HAP-1 (cell line): ENCODE measurements at regions not wholly inside any gene's neighbourhood (a gene's known extent, or its start where the extent isn't known, plus 50 kb on each side); places are given as distances from the start of the nearest gene placed in this dataset.

Source experiments
- DNase-seq, 2 experiments: peaks; one replicate each; pipeline ENCODE4 v3.0.0-alpha.2; 2016 to 2020; ENCODE audit warnings: low spot score in 2 of 2
- H3K27me3 ChIP-seq: fragments of 250-450 bp; sonication (Bioruptor Pico); 2 replicates; pipeline ENCODE4 v1.5.1; 2020; ENCODE audit warnings: low read depth, mild to moderate bottlenecking, moderate library complexity
- H3K36me3 ChIP-seq: fragments of 250-450 bp; sonication (Bioruptor Pico); replicated peaks from 2 replicates; pipeline ENCODE4 v1.5.1; 2020; ENCODE audit warnings: mild to moderate bottlenecking
- H3K4me1 ChIP-seq: fragments of 250-450 bp; sonication (Bioruptor Pico); 2 replicates; pipeline ENCODE4 v1.5.1; 2020; ENCODE audit warnings: mild to moderate bottlenecking
- H3K4me3 ChIP-seq: fragments of 250-450 bp; sonication (Bioruptor Pico); 2 replicates; pipeline ENCODE4 v1.5.1; 2020; ENCODE audit warnings: mild to moderate bottlenecking, moderate library complexity
- H3K9me3 ChIP-seq: fragments of 250-450 bp; sonication (Bioruptor Pico); 2 replicates; pipeline ENCODE4 v1.5.1; 2020; ENCODE audit warnings: mild to moderate bottlenecking, moderate library complexity
- in situ Hi-C: fragments of 300-500 bp; cut with MboI; formaldehyde crosslinking; loops from 3 replicates; pipeline ENCODE4 v1.14.3; 2020; ENCODE audit warnings: low sequenced_read_pairs, inconsistent platforms, mixed read lengths

GRCh38 chr12:93274937-93275336, 102.8 kb upstream of the NUDT4 start:
- Histone ChIP-seq H3K4me3 (no peak overlapping the region), H3K27me3 (no peaks in the 10 kb centered on the region), H3K9me3 (no peaks in the 10 kb centered on the region), H3K36me3 (no peaks in the 10 kb centered on the region), H3K4me1 (no peaks in the 10 kb centered on the region)
- in situ Hi-C loops, result no loop called here
- DNase-seq, result no peak

DNA sequence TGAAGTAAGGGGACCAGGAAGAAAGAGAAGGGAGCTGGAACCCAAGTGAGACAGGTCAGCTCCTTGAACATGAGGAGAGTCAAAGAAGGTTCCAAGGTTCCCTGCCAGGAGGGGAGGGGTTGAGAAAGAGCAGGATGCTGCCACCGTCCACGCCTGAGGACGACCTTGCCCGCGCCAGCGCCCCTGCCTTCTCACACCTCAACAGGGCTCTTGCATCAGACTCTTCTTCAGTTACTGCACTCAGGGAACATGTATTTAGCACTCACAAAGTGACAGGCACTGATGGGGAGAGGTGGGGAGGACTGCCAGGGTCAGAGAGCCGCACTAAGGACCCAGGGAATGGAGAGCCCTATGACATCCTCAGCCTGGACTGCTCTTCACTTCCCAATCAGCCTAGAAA, 102.1 kb upstream of the NUDT4 start:
- H3K4me1 ChIP-seq, result no peaks in the 10 kb centered on the region
- DNase-seq, result no peak
- no peaks in the 10 kb centered on the region for H3K36me3 ChIP-seq
- H3K4me3 ChIP-seq, result no peak overlapping the region
- H3K9me3 ChIP-seq, result no peaks in the 10 kb centered on the region
- no peaks in the 10 kb centered on the region for H3K27me3 ChIP-seq
- in situ Hi-C loops, result no loop called here

DNA sequence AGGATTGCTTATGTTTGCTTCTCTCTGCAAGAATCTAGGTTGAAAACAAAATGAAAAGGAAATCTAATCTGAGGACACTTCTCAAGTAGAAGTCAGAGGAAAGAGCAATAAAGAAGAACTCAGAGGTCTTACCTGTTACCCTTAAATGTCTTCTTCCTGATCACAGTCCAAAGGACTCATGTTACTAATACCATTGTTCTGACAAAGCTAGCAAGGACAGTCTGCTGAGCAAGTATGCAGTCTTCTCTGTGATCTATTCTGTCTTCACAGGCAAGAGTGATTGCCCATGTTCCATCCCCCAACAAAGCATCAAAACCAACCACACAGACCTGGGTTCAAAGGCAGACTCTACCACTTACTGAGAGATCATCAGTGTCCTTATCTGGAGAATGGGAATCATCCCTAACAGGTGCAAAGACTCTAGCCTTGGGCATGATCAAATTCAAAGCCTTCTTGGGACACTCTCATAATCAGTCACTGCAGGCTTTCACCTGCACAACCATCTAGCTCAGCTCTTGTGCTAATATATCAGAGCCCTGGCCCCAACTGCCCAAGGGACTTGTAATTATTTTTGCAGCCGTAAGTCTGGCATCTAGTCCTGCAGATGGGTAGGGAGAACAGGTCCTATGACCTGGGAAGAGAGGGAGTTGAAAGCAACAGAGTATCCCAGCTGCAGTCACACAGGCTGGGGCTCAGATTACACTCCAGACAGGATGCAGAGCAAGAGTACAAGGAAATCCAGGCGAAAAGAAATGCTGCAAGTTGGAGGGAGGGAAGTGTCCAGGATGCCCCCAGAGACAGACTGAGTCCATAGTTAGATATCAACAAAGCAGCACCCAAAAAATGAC, 97.9 kb upstream of the NUDT4 start:
- no peaks in the 10 kb centered on the region for H3K36me3 ChIP-seq
- no peaks in the 10 kb centered on the region for H3K4me1 ChIP-seq
- no peak overlapping the region for H3K4me3 ChIP-seq
- H3K27me3 ChIP-seq, result no peaks in the 10 kb centered on the region
- H3K9me3 ChIP-seq, result no peaks in the 10 kb centered on the region
- no peak for DNase-seq
- in situ Hi-C loops, result no loop called here

GRCh38 chr12:93287149-93287548, 90.6 kb upstream of the NUDT4 start:
- in situ Hi-C loops, result no loop called here
- DNase-seq, result no peak
- Histone ChIP-seq H3K27me3 (no peaks in the 10 kb centered on the region), H3K9me3 (no peaks in the 10 kb centered on the region), H3K4me1 (peaks cover 36% of the 10 kb centered on the region), H3K4me3 (no peak overlapping the region), H3K36me3 (no peaks in the 10 kb centered on the region)

- in situ Hi-C loops, result no loop called here
- Histone ChIP-seq H3K27me3 (no peaks in the 10 kb centered on the region), H3K9me3 (no peaks in the 10 kb centered on the region), H3K4me1 (peaks cover 47% of the 10 kb centered on the region), H3K36me3 (no peaks in the 10 kb centered on the region), H3K4me3 (no peak overlapping the region)
- DNase-seq, result no peak
Observed at GRCh38 chr12:93288626-93289025, 89.1 kb upstream of the NUDT4 start.

DNA sequence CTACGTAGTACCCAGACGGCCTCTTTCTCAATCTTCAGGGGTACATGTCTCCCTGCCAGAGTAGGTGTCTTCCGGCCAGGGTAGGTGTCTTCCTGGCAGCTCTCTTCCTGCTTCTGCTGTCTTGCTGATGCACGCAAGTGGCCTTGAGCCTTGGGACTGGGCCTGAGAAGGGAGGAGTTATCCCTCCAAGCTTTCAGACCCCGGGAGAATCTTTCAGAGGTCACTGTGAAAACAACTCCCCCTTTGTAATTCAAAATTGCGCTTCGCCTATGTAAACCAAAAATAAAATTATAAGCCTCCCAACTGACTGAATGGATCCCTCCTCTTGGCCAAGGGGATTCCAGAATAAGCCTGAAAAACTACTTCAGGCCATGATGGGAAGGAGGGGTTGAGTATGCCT, 87.3 kb upstream of the NUDT4 start:
- in situ Hi-C loops, result no loop called here

DNA sequence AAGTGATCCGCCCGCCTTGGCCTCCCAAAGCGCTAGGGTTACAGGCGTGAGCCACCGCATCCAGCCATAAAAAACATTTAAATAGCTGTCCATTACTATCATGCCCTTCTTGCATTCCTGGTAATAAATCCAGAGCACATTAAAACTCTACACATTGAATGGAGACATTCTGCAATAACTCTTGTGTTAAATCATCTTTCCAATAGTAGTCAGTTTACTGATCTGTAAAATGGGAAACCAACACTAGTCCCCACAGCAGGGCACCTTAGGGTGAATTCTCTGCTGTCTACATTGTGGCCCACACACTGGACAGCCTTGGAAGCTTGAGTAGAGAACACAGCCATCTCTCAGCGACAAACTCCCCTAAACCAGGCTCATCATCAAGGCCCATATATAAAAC, 85.5 kb upstream of the NUDT4 start:
- H3K36me3 ChIP-seq, result no peaks in the 10 kb centered on the region
- DNase-seq, result no peak
- H3K4me1 ChIP-seq, result peaks cover 46% of the 10 kb centered on the region
- H3K4me3 ChIP-seq, result no peak overlapping the region
- no peaks in the 10 kb centered on the region for H3K9me3 ChIP-seq
- in situ Hi-C loops, result no loop called here
- no peaks in the 10 kb centered on the region for H3K27me3 ChIP-seq

More for the DNA sequence above, 87.3 kb upstream of the NUDT4 start:
- DNase-seq, result peak; percentile 64 to 70
- Histone ChIP-seq H3K36me3 (no peaks in the 10 kb centered on the region), H3K9me3 (no peaks in the 10 kb centered on the region), H3K4me1 (peaks cover 47% of the 10 kb centered on the region), H3K4me3 (no peak overlapping the region), H3K27me3 (no peaks in the 10 kb centered on the region)

GRCh38 chr12:93292731-93293566, 84.8 kb upstream of the NUDT4 start:
- H3K4me3 ChIP-seq, result no peak overlapping the region
- H3K27me3 ChIP-seq, result no peaks in the 10 kb centered on the region
- no peaks in the 10 kb centered on the region for H3K9me3 ChIP-seq
- no peaks in the 10 kb centered on the region for H3K36me3 ChIP-seq
- peaks cover 39% of the 10 kb centered on the region for H3K4me1 ChIP-seq
- DNase-seq, result peak; percentile 21 to 31
- in situ Hi-C loops, result no loop called here

DNA sequence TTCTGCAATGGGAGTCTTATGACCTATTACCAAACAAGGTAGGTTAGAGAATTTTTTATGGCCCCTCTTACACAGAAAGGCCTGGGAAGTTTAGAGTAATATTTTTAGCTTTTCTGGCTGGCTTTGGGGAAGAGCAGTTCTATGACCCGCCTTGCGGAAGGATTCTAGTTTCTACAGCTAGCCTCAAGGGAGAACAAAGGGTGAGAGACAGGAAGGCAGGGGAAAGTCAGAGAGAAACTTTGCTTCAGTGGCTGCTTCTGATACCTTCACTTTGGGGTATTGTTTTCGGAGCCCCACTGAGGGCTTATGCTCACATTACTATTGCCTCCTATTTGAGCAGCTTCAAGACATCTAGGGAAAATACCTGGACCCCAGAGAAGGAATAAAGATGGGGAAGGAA, 80.7 kb upstream of the NUDT4 start:
- DNase-seq, result no peak
- Histone ChIP-seq H3K27me3 (no peaks in the 10 kb centered on the region), H3K9me3 (no peaks in the 10 kb centered on the region), H3K36me3 (no peaks in the 10 kb centered on the region), H3K4me1 (peaks cover 11% of the 10 kb centered on the region), H3K4me3 (no peak overlapping the region)
- in situ Hi-C loops, result no loop called here

GRCh38 chr12:93297536-93297935, 80.2 kb upstream of the NUDT4 start:
- no peak for DNase-seq
- in situ Hi-C loops, result no loop called here
- H3K36me3 ChIP-seq, result no peaks in the 10 kb centered on the region
- no peak overlapping the region for H3K4me3 ChIP-seq
- no peaks in the 10 kb centered on the region for H3K27me3 ChIP-seq
- peaks cover 7% of the 10 kb centered on the region for H3K4me1 ChIP-seq
- H3K9me3 ChIP-seq, result no peaks in the 10 kb centered on the region

DNA sequence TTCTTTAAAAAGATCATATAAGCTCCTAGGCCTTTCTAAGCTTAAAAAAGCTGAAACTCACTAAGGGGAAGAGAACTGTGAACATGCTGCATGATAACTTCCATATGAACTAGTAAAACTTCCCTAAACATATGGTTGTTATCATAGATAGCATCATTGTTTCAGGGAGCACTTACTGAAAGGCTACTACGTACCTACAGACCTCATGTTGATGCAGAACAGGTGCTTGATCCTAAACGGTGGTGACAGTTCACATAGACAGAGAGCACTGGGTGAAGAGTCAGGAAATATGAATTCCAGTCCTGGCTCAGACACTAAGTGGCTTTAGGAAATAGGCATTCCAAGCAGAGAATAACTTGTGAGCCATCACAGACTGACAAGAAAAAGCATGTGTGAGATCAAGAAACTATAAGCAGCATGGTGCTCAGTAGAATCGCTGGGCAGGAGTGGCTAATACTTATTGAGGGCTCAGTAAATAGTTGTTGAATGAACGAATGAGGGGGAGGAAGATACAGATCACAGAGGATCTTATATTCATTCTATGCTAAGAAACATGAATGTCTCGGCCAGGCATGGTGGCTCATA, 78.4 kb upstream of the NUDT4 start:
- Histone ChIP-seq H3K9me3 (no peaks in the 10 kb centered on the region), H3K4me1 (no peaks in the 10 kb centered on the region), H3K4me3 (no peak overlapping the region), H3K36me3 (no peaks in the 10 kb centered on the region), H3K27me3 (no peaks in the 10 kb centered on the region)
- DNase-seq, result no peak
- in situ Hi-C loops, result no loop called here

GRCh38 chr12:93300611-93301021, 77.1 kb upstream of the NUDT4 start:
- Histone ChIP-seq H3K4me3 (no peak overlapping the region), H3K9me3 (no peaks in the 10 kb centered on the region), H3K36me3 (no peaks in the 10 kb centered on the region), H3K27me3 (no peaks in the 10 kb centered on the region), H3K4me1 (no peaks in the 10 kb centered on the region)
- in situ Hi-C loops, result no loop called here
- DNase-seq, result no peak

- no peaks in the 10 kb centered on the region for H3K36me3 ChIP-seq
- in situ Hi-C loops, result no loop called here
- no peak for DNase-seq
Observed at GRCh38 chr12:93302331-93303229, 75.1 kb upstream of the NUDT4 start.

More at GRCh38 chr12:93302331-93303229, 75.1 kb upstream of the NUDT4 start:
- Histone ChIP-seq H3K4me1 (no peaks in the 10 kb centered on the region), H3K27me3 (no peaks in the 10 kb centered on the region), H3K4me3 (no peak overlapping the region), H3K9me3 (no peaks in the 10 kb centered on the region)
